C4-2B (cell line): ENCODE measurements at regions not wholly inside any gene's neighbourhood (a gene's known extent, or its start where the extent isn't known, plus 50 kb on each side); places are given as distances from the start of the nearest gene placed in this dataset.

Source experiments
- CTCF ChIP-seq: fragments of 450-650 bp; conservative IDR thresholded peaks from 2 replicates; pipeline ENCODE4 v1.5.1; 2017; ENCODE audit warnings: mild to moderate bottlenecking
- ZFX ChIP-seq: fragments of 450-650 bp; IDR thresholded peaks from 2 replicates; pipeline ENCODE4 v1.6.1; 2017

GRCh38 chr2:33812707-33813106, 213.6 kb upstream of the FAM98A start:
- TF ChIP-seq CTCF (no peak), ZFX (no peak)
